IPS-20b (cell line): ENCODE measurements at regions not wholly inside any gene's neighbourhood (a gene's known extent, or its start where the extent isn't known, plus 50 kb on each side); places are given as distances from the start of the nearest gene placed in this dataset.

Experiments used
- H3K27ac ChIP-seq: one replicate; pipeline ENCODE4 v1.5.1; 2013; ENCODE audit warnings: low read length
- H3K27me3 ChIP-seq: 2 replicates; pipeline ENCODE4 v1.6.1; 2013; ENCODE audit warnings: mild to moderate bottlenecking, low read length, inconsistent platforms; ENCODE audit not compliant: insufficient read depth
- H3K36me3 ChIP-seq: 2 replicates; pipeline ENCODE4 v1.6.1; 2013; ENCODE audit warnings: low read depth, mild to moderate bottlenecking, inconsistent platforms, low read length, moderate library complexity; ENCODE audit not compliant: insufficient read depth
- H3K4me1 ChIP-seq: 2 replicates; pipeline ENCODE4 v1.6.1; 2013; ENCODE audit warnings: mild to moderate bottlenecking, control low read depth, inconsistent platforms, low read length, moderate library complexity; ENCODE audit not compliant: insufficient read depth
- H3K4me3 ChIP-seq: 2 replicates; pipeline ENCODE4 v1.5.1; 2013; ENCODE audit warnings: mild to moderate bottlenecking, low read length, inconsistent platforms
- H3K9ac ChIP-seq: 2 replicates; pipeline ENCODE4 v1.6.1; 2013; ENCODE audit warnings: low read depth, mild to moderate bottlenecking, inconsistent platforms, low read length, moderate library complexity
- H3K9me3 ChIP-seq: 2 replicates; pipeline ENCODE4 v1.6.1; 2013; ENCODE audit warnings: mild to moderate bottlenecking, low read depth, low read length, inconsistent platforms; ENCODE audit not compliant: insufficient read depth

- Histone ChIP-seq H3K4me1 (no peaks in the 10 kb centered on the region), H3K9ac (no peak overlapping the region), H3K36me3 (no peaks in the 10 kb centered on the region), H3K4me3 (no peak overlapping the region), H3K27ac (no peak overlapping the region), H3K9me3 (no peaks in the 10 kb centered on the region), H3K27me3 (no peaks in the 10 kb centered on the region)
Observed at GRCh38 chr5:3080366-3080765, 328.9 kb upstream of the IRX2 start.

GRCh38 chr5:3077684-3078083 is 326.2 kb upstream of the IRX2 start:
- no peaks in the 10 kb centered on the region for H3K27me3 ChIP-seq
- H3K9me3 ChIP-seq: peaks cover 5% of the 10 kb centered on the region; the same call in 1 of the 2 replicates
- no peak overlapping the region for H3K4me3 ChIP-seq
- H3K9ac ChIP-seq: no peak overlapping the region
- no peaks in the 10 kb centered on the region for H3K36me3 ChIP-seq
- no peaks in the 10 kb centered on the region for H3K4me1 ChIP-seq
- H3K27ac ChIP-seq: no peak overlapping the region

GRCh38 chr5:3075309-3075708 is 323.8 kb upstream of the IRX2 start:
- peaks cover 11% of the 10 kb centered on the region; the same call in 1 of the 2 replicates for H3K9me3 ChIP-seq

DNA sequence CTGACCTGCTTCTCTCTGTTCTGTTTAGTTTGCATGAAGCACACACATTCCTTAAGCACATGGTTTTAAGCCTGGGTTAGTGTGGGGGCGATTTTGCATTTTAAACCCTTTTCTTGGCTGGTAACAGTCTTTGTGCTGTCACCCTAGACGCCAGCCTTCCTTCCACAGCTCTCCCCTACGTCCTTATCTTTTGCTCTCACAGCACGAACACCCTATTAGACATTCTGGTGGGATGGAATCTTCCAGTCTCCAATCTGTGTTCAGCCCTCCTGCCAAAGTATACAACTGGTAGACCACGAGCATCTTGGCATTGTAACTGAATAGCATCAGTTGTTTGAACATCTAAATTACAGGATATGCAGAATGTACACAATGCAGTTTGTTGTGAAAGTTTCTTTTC is 316.9 kb upstream of the IRX2 start:
- Histone ChIP-seq H3K4me3 (no peak overlapping the region), H3K9me3 (0 out of 2 replicates have a peak, but pooled peaks cover 6% of the 10 kb centered on the region), H3K4me1 (no peaks in the 10 kb centered on the region), H3K27ac (no peak overlapping the region), H3K9ac (no peak overlapping the region), H3K27me3 (no peaks in the 10 kb centered on the region), H3K36me3 (no peaks in the 10 kb centered on the region)

More at GRCh38 chr5:3075309-3075708, 323.8 kb upstream of the IRX2 start:
- H3K4me3 ChIP-seq: no peak overlapping the region
- H3K27me3 ChIP-seq: no peaks in the 10 kb centered on the region
- no peak overlapping the region for H3K27ac ChIP-seq
- no peaks in the 10 kb centered on the region for H3K4me1 ChIP-seq
- H3K9ac ChIP-seq: no peak overlapping the region
- no peaks in the 10 kb centered on the region for H3K36me3 ChIP-seq

- peaks cover 14% of the 10 kb centered on the region; the same call in 1 of the 2 replicates for H3K9me3 ChIP-seq
- no peaks in the 10 kb centered on the region for H3K36me3 ChIP-seq
- no peak overlapping the region for H3K27ac ChIP-seq
- H3K27me3 ChIP-seq: no peaks in the 10 kb centered on the region
- no peak overlapping the region for H3K4me3 ChIP-seq
- H3K9ac ChIP-seq: no peak overlapping the region
- no peaks in the 10 kb centered on the region for H3K4me1 ChIP-seq
Observed at GRCh38 chr5:3060283-3060682, 308.8 kb upstream of the IRX2 start.

DNA sequence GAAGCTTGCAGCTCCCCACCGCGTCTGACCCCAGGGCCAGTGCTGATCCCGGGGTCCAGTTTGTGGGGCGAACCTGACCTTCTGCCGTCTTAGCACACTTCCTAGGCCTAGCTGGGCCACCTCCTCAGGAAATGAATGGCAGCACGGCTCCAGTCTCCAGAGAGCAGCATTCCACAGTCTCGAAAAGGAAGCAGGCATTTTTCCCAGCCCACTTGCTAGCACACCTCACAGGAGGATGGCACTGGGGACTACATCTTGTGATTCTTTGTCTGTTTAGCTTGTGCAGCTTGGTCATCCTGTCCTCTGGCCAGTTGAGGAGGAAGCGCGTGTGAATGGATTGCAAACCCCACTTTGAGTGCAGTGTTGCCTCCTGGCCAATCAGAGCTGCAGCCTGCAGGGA is 308.0 kb upstream of the IRX2 start:
- no peak overlapping the region for H3K4me3 ChIP-seq
- H3K27me3 ChIP-seq: no peaks in the 10 kb centered on the region
- no peaks in the 10 kb centered on the region for H3K4me1 ChIP-seq
- no peaks in the 10 kb centered on the region for H3K36me3 ChIP-seq
- H3K27ac ChIP-seq: no peak overlapping the region
- H3K9ac ChIP-seq: no peak overlapping the region
- peaks cover 14% of the 10 kb centered on the region; the same call in 1 of the 2 replicates for H3K9me3 ChIP-seq

GRCh38 chr5:3058942-3059341 is 307.5 kb upstream of the IRX2 start:
- H3K9ac ChIP-seq: no peak overlapping the region
- H3K27me3 ChIP-seq: no peaks in the 10 kb centered on the region

GRCh38 chr5:3056866-3057265 is 305.4 kb upstream of the IRX2 start:
- Histone ChIP-seq H3K9me3 (peaks cover 8% of the 10 kb centered on the region; the same call in 1 of the 2 replicates), H3K36me3 (no peaks in the 10 kb centered on the region), H3K4me3 (no peak overlapping the region), H3K27ac (no peak overlapping the region), H3K9ac (no peak overlapping the region), H3K27me3 (no peaks in the 10 kb centered on the region), H3K4me1 (no peaks in the 10 kb centered on the region)

More at GRCh38 chr5:3058942-3059341, 307.5 kb upstream of the IRX2 start:
- Histone ChIP-seq H3K4me1 (no peaks in the 10 kb centered on the region), H3K27ac (no peak overlapping the region), H3K9me3 (peaks cover 14% of the 10 kb centered on the region; the same call in 1 of the 2 replicates), H3K36me3 (no peaks in the 10 kb centered on the region), H3K4me3 (no peak overlapping the region)

- Histone ChIP-seq H3K27ac (no peak overlapping the region), H3K9ac (no peak overlapping the region), H3K27me3 (no peaks in the 10 kb centered on the region), H3K9me3 (no peaks in the 10 kb centered on the region), H3K4me1 (no peaks in the 10 kb centered on the region), H3K4me3 (no peak overlapping the region), H3K36me3 (no peaks in the 10 kb centered on the region)
Observed at GRCh38 chr5:3051400-3051799, 299.9 kb upstream of the IRX2 start.

- Histone ChIP-seq H3K36me3 (no peaks in the 10 kb centered on the region), H3K27me3 (no peaks in the 10 kb centered on the region), H3K27ac (no peak overlapping the region), H3K9me3 (no peaks in the 10 kb centered on the region), H3K9ac (no peak overlapping the region), H3K4me1 (no peaks in the 10 kb centered on the region), H3K4me3 (no peak overlapping the region)
Observed at GRCh38 chr5:3050863-3051262, 299.4 kb upstream of the IRX2 start.

GRCh38 chr5:3049261-3049660 is 297.8 kb upstream of the IRX2 start:
- Histone ChIP-seq H3K4me1 (no peaks in the 10 kb centered on the region), H3K27ac (no peak overlapping the region), H3K27me3 (no peaks in the 10 kb centered on the region), H3K9me3 (no peaks in the 10 kb centered on the region), H3K36me3 (no peaks in the 10 kb centered on the region), H3K9ac (no peak overlapping the region), H3K4me3 (no peak overlapping the region)

DNA sequence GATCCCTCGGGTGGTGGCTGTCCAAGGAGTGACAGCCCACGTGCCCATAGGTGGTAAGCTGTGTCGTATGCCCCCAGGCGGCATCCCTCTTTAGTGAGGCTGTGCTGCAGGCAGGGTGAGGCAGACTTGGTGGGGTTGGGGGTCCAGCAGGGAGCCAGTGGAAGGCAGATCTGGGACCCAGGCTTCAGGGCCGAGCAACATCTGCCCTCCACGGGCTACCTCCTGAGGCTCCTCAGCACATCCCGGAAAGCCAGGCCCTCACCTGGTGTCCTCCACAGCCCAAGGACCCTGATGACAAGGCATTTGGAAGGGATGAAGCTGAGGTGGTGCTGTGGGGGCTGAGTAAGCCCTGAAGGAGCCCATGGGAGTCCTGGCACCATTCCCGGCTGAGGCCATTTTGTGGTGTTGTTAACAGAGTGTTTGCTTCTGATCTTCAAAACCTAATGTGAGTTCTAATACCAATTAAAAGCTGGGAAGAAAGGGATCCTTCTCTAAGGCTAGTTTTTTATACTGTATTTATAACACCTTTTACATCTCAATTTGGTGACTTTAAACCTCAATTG is 295.8 kb upstream of the IRX2 start:
- no peak overlapping the region for H3K27ac ChIP-seq
- no peak overlapping the region for H3K9ac ChIP-seq
- no peaks in the 10 kb centered on the region for H3K9me3 ChIP-seq
- no peaks in the 10 kb centered on the region for H3K36me3 ChIP-seq
- H3K4me3 ChIP-seq: no peak overlapping the region
- H3K4me1 ChIP-seq: no peaks in the 10 kb centered on the region
- H3K27me3 ChIP-seq: no peaks in the 10 kb centered on the region
